ENCODE measurements at regions not wholly inside any gene's neighbourhood (a gene's known extent, or its start where the extent isn't known, plus 50 kb on each side); places are given as distances from the start of the nearest gene placed in this dataset.

DNA sequence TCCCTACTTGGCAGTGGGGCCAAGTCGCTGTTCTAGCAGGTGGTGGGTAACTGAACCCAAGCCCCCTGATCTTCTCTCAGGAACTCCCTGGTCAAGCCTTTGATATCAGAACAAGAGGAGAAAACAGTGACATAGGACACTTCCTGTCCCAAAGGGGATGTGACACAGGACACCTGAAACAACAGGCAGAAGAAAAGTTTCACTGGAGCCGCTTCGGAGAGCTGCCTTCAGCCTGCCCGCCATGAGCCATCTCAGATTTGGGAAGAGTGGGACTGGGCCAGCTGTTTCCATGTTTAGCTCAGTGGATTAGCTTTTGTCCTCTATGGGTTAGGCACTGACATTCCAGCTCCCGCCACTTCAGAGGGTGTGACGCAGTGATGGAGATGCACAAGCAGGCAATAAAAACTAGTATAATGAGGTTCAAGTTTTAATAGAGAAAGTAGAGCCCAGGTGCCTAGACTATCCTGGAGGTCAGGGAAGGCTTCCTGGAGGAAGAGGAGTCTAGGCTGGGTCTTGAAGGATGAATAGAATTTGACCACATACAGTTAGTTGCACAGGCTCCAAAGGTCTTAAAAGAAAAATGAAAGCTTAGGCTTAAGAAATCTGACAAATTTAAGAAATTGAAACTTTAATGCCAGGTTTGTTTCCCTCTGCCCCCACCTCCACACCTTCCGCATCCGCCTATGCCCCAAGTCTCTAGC, 104.1 kb upstream of the SPRY4 start:
- SMC1A ChIA-PET (ENCODE audit: uncharacterized antibody, unreplicated experiment), result interaction anchor here (2.2 kb wide), 1 partner anchor 9 kb away, joined by 8 read pairs; no protein-coding TSS in a partner anchor
- TF ChIP-seq, protein P1, sequence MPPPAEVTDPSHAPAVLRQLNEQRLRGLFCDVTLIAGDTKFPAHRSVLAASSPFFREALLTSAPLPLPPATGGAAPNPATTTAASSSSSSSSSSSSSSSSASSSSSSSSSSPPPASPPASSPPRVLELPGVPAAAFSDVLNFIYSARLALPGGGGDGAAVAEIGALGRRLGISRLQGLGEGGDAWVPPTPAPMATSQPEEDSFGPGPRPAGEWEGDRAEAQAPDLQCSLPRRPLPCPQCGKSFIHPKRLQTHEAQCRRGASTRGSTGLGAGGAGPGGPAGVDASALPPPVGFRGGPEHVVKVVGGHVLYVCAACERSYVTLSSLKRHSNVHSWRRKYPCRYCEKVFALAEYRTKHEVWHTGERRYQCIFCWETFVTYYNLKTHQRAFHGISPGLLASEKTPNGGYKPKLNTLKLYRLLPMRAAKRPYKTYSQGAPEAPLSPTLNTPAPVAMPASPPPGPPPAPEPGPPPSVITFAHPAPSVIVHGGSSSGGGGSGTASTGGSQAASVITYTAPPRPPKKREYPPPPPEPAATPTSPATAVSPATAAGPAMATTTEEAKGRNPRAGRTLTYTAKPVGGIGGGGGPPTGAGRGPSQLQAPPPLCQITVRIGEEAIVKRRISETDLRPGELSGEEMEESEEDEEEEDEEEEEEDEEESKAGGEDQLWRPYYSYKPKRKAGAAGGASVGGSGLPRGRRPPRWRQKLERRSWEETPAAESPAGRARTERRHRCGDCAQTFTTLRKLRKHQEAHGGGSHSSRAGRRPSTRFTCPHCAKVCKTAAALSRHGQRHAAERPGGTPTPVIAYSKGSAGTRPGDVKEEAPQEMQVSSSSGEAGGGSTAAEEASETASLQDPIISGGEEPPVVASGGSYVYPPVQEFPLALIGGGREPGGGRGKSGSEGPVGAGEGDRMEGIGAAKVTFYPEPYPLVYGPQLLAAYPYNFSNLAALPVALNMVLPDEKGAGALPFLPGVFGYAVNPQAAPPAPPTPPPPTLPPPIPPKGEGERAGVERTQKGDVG (CRISPR knock-in tag; IDR thresholded peaks at IDR 0.05), result no peak
- TF ChIP-seq, protein P2, sequence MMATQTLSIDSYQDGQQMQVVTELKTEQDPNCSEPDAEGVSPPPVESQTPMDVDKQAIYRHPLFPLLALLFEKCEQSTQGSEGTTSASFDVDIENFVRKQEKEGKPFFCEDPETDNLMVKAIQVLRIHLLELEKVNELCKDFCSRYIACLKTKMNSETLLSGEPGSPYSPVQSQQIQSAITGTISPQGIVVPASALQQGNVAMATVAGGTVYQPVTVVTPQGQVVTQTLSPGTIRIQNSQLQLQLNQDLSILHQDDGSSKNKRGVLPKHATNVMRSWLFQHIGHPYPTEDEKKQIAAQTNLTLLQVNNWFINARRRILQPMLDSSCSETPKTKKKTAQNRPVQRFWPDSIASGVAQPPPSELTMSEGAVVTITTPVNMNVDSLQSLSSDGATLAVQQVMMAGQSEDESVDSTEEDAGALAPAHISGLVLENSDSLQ (IDR thresholded peaks at IDR 0.05), result no peak
- no peak for TF ChIP-seq KAT2A (conservative IDR thresholded peaks at IDR 0.05; ENCODE audit: control insufficient read depth, low read depth, low read length)
- no peak for TF ChIP-seq NBN (IDR thresholded peaks at IDR 0.05)
- TF ChIP-seq RUNX3 (IDR thresholded peaks at IDR 0.05; ENCODE audit: low read length), result no peak
- TF ChIP-seq, protein P3, sequence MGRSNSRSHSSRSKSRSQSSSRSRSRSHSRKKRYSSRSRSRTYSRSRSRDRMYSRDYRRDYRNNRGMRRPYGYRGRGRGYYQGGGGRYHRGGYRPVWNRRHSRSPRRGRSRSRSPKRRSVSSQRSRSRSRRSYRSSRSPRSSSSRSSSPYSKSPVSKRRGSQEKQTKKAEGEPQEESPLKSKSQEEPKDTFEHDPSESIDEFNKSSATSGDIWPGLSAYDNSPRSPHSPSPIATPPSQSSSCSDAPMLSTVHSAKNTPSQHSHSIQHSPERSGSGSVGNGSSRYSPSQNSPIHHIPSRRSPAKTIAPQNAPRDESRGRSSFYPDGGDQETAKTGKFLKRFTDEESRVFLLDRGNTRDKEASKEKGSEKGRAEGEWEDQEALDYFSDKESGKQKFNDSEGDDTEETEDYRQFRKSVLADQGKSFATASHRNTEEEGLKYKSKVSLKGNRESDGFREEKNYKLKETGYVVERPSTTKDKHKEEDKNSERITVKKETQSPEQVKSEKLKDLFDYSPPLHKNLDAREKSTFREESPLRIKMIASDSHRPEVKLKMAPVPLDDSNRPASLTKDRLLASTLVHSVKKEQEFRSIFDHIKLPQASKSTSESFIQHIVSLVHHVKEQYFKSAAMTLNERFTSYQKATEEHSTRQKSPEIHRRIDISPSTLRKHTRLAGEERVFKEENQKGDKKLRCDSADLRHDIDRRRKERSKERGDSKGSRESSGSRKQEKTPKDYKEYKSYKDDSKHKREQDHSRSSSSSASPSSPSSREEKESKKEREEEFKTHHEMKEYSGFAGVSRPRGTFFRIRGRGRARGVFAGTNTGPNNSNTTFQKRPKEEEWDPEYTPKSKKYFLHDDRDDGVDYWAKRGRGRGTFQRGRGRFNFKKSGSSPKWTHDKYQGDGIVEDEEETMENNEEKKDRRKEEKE (IDR thresholded peaks at IDR 0.05), result no peak
- TF ChIP-seq NFXL1 (IDR thresholded peaks at IDR 0.05; ENCODE audit: borderline replicate concordance), result no peak
- TF ChIP-seq, protein P4, sequence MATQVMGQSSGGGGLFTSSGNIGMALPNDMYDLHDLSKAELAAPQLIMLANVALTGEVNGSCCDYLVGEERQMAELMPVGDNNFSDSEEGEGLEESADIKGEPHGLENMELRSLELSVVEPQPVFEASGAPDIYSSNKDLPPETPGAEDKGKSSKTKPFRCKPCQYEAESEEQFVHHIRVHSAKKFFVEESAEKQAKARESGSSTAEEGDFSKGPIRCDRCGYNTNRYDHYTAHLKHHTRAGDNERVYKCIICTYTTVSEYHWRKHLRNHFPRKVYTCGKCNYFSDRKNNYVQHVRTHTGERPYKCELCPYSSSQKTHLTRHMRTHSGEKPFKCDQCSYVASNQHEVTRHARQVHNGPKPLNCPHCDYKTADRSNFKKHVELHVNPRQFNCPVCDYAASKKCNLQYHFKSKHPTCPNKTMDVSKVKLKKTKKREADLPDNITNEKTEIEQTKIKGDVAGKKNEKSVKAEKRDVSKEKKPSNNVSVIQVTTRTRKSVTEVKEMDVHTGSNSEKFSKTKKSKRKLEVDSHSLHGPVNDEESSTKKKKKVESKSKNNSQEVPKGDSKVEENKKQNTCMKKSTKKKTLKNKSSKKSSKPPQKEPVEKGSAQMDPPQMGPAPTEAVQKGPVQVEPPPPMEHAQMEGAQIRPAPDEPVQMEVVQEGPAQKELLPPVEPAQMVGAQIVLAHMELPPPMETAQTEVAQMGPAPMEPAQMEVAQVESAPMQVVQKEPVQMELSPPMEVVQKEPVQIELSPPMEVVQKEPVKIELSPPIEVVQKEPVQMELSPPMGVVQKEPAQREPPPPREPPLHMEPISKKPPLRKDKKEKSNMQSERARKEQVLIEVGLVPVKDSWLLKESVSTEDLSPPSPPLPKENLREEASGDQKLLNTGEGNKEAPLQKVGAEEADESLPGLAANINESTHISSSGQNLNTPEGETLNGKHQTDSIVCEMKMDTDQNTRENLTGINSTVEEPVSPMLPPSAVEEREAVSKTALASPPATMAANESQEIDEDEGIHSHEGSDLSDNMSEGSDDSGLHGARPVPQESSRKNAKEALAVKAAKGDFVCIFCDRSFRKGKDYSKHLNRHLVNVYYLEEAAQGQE (IDR thresholded peaks at IDR 0.05; ENCODE audit: low read depth, low read length), result no peak
- TF ChIP-seq ZNF274 (IDR thresholded peaks at IDR 0.05; ENCODE audit: insufficient read depth, insufficient read length), result no peak
- no peak for TF ChIP-seq ZNF622 (IDR thresholded peaks at IDR 0.05)
- no peak for TF ChIP-seq SRF (IDR thresholded peaks at IDR 0.05; ENCODE audit: low read depth in 2 of 2, low read length in 2 of 2)
- TF ChIP-seq, protein P5, sequence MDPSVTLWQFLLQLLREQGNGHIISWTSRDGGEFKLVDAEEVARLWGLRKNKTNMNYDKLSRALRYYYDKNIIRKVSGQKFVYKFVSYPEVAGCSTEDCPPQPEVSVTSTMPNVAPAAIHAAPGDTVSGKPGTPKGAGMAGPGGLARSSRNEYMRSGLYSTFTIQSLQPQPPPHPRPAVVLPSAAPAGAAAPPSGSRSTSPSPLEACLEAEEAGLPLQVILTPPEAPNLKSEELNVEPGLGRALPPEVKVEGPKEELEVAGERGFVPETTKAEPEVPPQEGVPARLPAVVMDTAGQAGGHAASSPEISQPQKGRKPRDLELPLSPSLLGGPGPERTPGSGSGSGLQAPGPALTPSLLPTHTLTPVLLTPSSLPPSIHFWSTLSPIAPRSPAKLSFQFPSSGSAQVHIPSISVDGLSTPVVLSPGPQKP (IDR thresholded peaks at IDR 0.05; ENCODE audit: low read depth, low read length), result no peak

More for the DNA sequence above, 104.1 kb upstream of the SPRY4 start:
- no peak overlapping the region for H3K27ac ChIP-seq (ENCODE audit: control insufficient read depth, insufficient read depth)
- H3K9ac ChIP-seq (ENCODE audit: control insufficient read depth, insufficient read depth, low read length), result no peak overlapping the region
- in situ Hi-C loops (cut with MboI) (no loop called here), intact Hi-C loops (cut with micrococcal nuclease; ENCODE audit: unreplicated experiment) (loop anchor here (10.0 kb wide), 1 partner anchor 264 kb away; no protein-coding TSS in a partner anchor)
- BruUV-seq (replicated peaks), result no TSS peak
- H3K4me1 ChIP-seq (ENCODE audit: control insufficient read depth, insufficient read depth, low read length), result no peaks in the 10 kb centered on the region
- ATAC-seq (no peak), DNase-seq (ENCODE audit: low read depth, low spot score) (no peak), FAIRE-seq (no peak)
- ChIA-PET CTCF (no interaction called here), RAD21 (ENCODE audit: unreplicated experiment) (no interaction called here), POLR2A (no interaction called here)
- H3K36me3 ChIP-seq (ENCODE audit: control insufficient read depth in 2 of 2, insufficient read depth in 2 of 2, low read length in 1 of 2), result no peaks in the 10 kb centered on the region
- 81% methylated on average over 8 of the region's 8 CpGs for WGBS (ENCODE audit: insufficient coverage, insufficient replicate concordance, low lambda C conversion rate, missing lambda C conversion rate)
- H3K9me3 ChIP-seq (replicated peaks; ENCODE audit: control insufficient read depth, insufficient read depth, low read length), result no peaks in the 10 kb centered on the region
- H3K4me3 ChIP-seq, result no peak overlapping the region
- no peaks in the 10 kb centered on the region for H4K20me1 ChIP-seq (ENCODE audit: control insufficient read depth, insufficient read depth)
- no peak overlapping the region for H3K4me2 ChIP-seq (ENCODE audit: control insufficient read depth, insufficient read depth)
- H3K27me3 ChIP-seq (replicated peaks in 1 of 2; ENCODE audit: control insufficient read depth in 2 of 2, insufficient read depth in 2 of 2, low read length in 1 of 2), result no peaks in the 10 kb centered on the region
- H3K79me2 ChIP-seq (ENCODE audit: control insufficient read depth, insufficient read depth, low read length), result no peaks in the 10 kb centered on the region
- no peak overlapping the region for H2AFZ ChIP-seq (ENCODE audit: control insufficient read depth, low read depth, low read length)

Data from GM12878 (cell line).